IMR-90 (cell line): ENCODE measurements at regions not wholly inside any gene's neighbourhood (a gene's known extent, or its start where the extent isn't known, plus 50 kb on each side); places are given as distances from the start of the nearest gene placed in this dataset.

ENCODE experiments used
- ATAC-seq: fragments of 200-7000 bp; cut with Tn5 transposase; 2 replicates; pipeline ENCODE4 v1.9.1; 2020; ENCODE audit warnings: low read depth, mild to moderate bottlenecking, moderate library complexity
- BruUV-seq: library from RNA; stranded (reverse); fragments of 400-500 nt; replicated peaks from 2 replicates; lab custom pipeline; 2021; lab: Mats Ljungman, UMichigan
- CTCF ChIA-PET: fragments of 300-600 bp; formaldehyde crosslinking; extraction: SDS; loops from one replicate; lab custom pipeline; 2021; ENCODE audit warnings: antibody characterized with exemption; lab: Yijun Ruan, JAX
- POLR2A ChIA-PET: fragments of 300-600 bp; sonication (Branson Sonifier 250); formaldehyde crosslinking; loops from one replicate; lab custom pipeline; 2022; ENCODE audit warnings: antibody characterized with exemption; ENCODE audit not compliant: unreplicated experiment; lab: Charles Lee
- DNase-seq: peaks from one replicate; pipeline ENCODE4 v3.0.0; 2013
- H2AFZ ChIP-seq: replicated peaks from 2 replicates; pipeline ENCODE3; 2013; ENCODE audit warnings: low read length, mild to moderate bottlenecking; ENCODE audit not compliant: poor library complexity
- H2AK5ac ChIP-seq: 2 replicates; pipeline ENCODE4 v1.6.1; 2013; ENCODE audit warnings: low read depth, low read length, inconsistent platforms
- H2AK9ac ChIP-seq: replicated peaks from 2 replicates; pipeline ENCODE3; 2013; ENCODE audit warnings: mild to moderate bottlenecking, low read depth, low read length, moderate library complexity; ENCODE audit not compliant: poor library complexity
- H2BK120ac ChIP-seq: 2 replicates; pipeline ENCODE4 v1.6.1; 2013; ENCODE audit warnings: low read depth, low read length, inconsistent platforms
- H2BK15ac ChIP-seq: 3 replicates; pipeline ENCODE4 v1.6.1; 2013; ENCODE audit warnings: low read depth, low read length, inconsistent platforms
- H2BK20ac ChIP-seq: 2 replicates; pipeline ENCODE4 v1.6.1; 2013; ENCODE audit warnings: low read depth, mild to moderate bottlenecking, inconsistent platforms, low read length, moderate library complexity
- H2BK5ac ChIP-seq: 2 replicates; pipeline ENCODE4 v1.6.1; 2013; ENCODE audit warnings: mild to moderate bottlenecking, low read depth, low read length, inconsistent platforms; ENCODE audit not compliant: poor library complexity, severe bottlenecking
- H3K14ac ChIP-seq: replicated peaks from 2 replicates; pipeline ENCODE4 v1.6.1; 2013; ENCODE audit warnings: low read depth, low read length, inconsistent platforms
- H3K18ac ChIP-seq: 2 replicates; pipeline ENCODE4 v1.6.1; 2013; ENCODE audit warnings: low read depth, low read length, control low read depth
- H3K23ac ChIP-seq: 2 replicates; pipeline ENCODE4 v1.6.1; 2013; ENCODE audit warnings: low read depth, low read length, inconsistent platforms
- H3K27ac ChIP-seq: 2 replicates; pipeline ENCODE4 v1.5.1; 2013; ENCODE audit warnings: mild to moderate bottlenecking, control low read depth, low read length; ENCODE audit not compliant: insufficient read depth
- H3K27me3 ChIP-seq: 2 replicates; pipeline ENCODE4 v1.6.1; 2013; ENCODE audit warnings: low read length; ENCODE audit not compliant: control insufficient read depth, insufficient read depth
- H3K36me3 ChIP-seq: 2 replicates; pipeline ENCODE4 v1.6.1; 2013; ENCODE audit warnings: low read length, mixed read lengths; ENCODE audit not compliant: control insufficient read depth, insufficient read depth
- H3K4ac ChIP-seq: 2 replicates; pipeline ENCODE4 v1.6.1; 2013; ENCODE audit warnings: low read depth, low read length, inconsistent platforms
- H3K4me1 ChIP-seq: 2 replicates; pipeline ENCODE4 v1.6.1; 2013; ENCODE audit warnings: low read length, mixed read lengths; ENCODE audit not compliant: control insufficient read depth, insufficient read depth
- H3K4me2 ChIP-seq: 2 replicates; pipeline ENCODE4 v1.6.1; 2013; ENCODE audit warnings: low read depth, mild to moderate bottlenecking, control low read depth, low read length, moderate library complexity
- H3K4me3 ChIP-seq: 2 replicates; pipeline ENCODE4 v1.5.1; 2013; ENCODE audit warnings: low read depth, mild to moderate bottlenecking, control low read depth, low read length, moderate library complexity; ENCODE audit not compliant: insufficient read depth
- H3K56ac ChIP-seq: 2 replicates; pipeline ENCODE4 v1.6.1; 2013; ENCODE audit warnings: low read length, inconsistent platforms; ENCODE audit not compliant: insufficient read depth; ENCODE audit errors: extremely low read depth
- H3K79me1 ChIP-seq, 2 experiments: 2 replicates each; pipeline ENCODE4 v1.6.1; 2013; ENCODE audit warnings: low read length in 2 of 2, inconsistent platforms in 1 of 2, low read depth in 1 of 2
- H3K9ac ChIP-seq: 2 replicates; pipeline ENCODE4 v1.6.1; 2013; ENCODE audit warnings: low read depth, low read length, control low read depth
- H3K9me1 ChIP-seq: 2 replicates; pipeline ENCODE4 v1.6.1; 2013; ENCODE audit warnings: low read length, inconsistent platforms; ENCODE audit not compliant: insufficient read depth
- H3K9me3 ChIP-seq: 2 replicates; pipeline ENCODE4 v1.6.1; 2013; ENCODE audit warnings: low read length; ENCODE audit not compliant: control insufficient read depth, insufficient read depth
- H4K20me1 ChIP-seq: 2 replicates; pipeline ENCODE4 v1.6.1; 2013; ENCODE audit warnings: low read length, inconsistent platforms; ENCODE audit not compliant: insufficient read depth
- H4K5ac ChIP-seq: 2 replicates; pipeline ENCODE4 v1.6.1; 2013; ENCODE audit warnings: mild to moderate bottlenecking, low read depth, low read length, control low read depth
- H4K8ac ChIP-seq, 2 experiments: 2 replicates each; pipeline ENCODE4 v1.6.1; 2013; ENCODE audit warnings: low read depth in 2 of 2, low read length in 2 of 2, control low read depth in 1 of 2, inconsistent platforms in 1 of 2
- H4K91ac ChIP-seq: 2 replicates; pipeline ENCODE4 v1.6.1; 2013; ENCODE audit warnings: low read depth, low read length, inconsistent platforms; ENCODE audit not compliant: insufficient read depth
- CHD1 ChIP-seq: IDR thresholded peaks from 2 replicates; pipeline ENCODE4 v1.6.1; 2012; ENCODE audit warnings: low read depth, low read length, improper control_type of control experiment
- ELK1 ChIP-seq: fragments of 150-350 bp; IDR thresholded peaks from 2 replicates; pipeline ENCODE4 v1.6.1; 2016; ENCODE audit warnings: low read depth, mild to moderate bottlenecking, low read length, moderate library complexity, borderline replicate concordance
- FOS ChIP-seq: fragments of 150-350 bp; IDR thresholded peaks from 2 replicates; pipeline ENCODE4 v1.6.1; 2016; ENCODE audit warnings: low read depth, low read length
- MXI1 ChIP-seq: IDR thresholded peaks from 2 replicates; pipeline ENCODE4 v1.6.1; 2012; ENCODE audit warnings: low read depth, mild to moderate bottlenecking, low read length, moderate library complexity, borderline replicate concordance
- RCOR1 ChIP-seq: IDR thresholded peaks from 2 replicates; pipeline ENCODE4 v1.6.1; 2012; ENCODE audit warnings: mild to moderate bottlenecking, low read length, improper control_type of control experiment; ENCODE audit not compliant: insufficient replicate concordance
- USF2 ChIP-seq: fragments of 150-350 bp; IDR thresholded peaks from 2 replicates; pipeline ENCODE4 v1.6.1; 2017; ENCODE audit warnings: mild to moderate bottlenecking, antibody characterized with exemption, low read length, low read depth
- WGBS, 2 experiments: methylation state at CpG; one replicate each; pipeline versions ENCODE4 v1.1.5 to v1.1.7; 2013; ENCODE audit warnings: missing lambda C conversion rate in 2 of 2; ENCODE audit not compliant: insufficient read length in 1 of 2; ENCODE audit errors: extremely low coverage in 2 of 2; 5-methylcytosine and 5-hydroxymethylcytosine counted together
- dilution Hi-C: fragments of 300-500 bp; cut with HindIII; formaldehyde crosslinking; loops from one replicate; pipeline ENCODE4 v1.14.3; 2018; ENCODE audit warnings: low sequenced_read_pairs; ENCODE audit not compliant: unreplicated experiment
- in situ Hi-C: fragments of 300-500 bp; cut with MboI; formaldehyde crosslinking; loops from 3 replicates; pipeline ENCODE4 v1.14.3; 2019; ENCODE audit warnings: low sequenced_read_pairs, inconsistent platforms, mixed read lengths
- intact Hi-C: fragments of 100-400 bp; cut with micrococcal nuclease; formaldehyde crosslinking; loops from 2 replicates; pipeline ENCODE4 v1.10.0; 2022

DNA sequence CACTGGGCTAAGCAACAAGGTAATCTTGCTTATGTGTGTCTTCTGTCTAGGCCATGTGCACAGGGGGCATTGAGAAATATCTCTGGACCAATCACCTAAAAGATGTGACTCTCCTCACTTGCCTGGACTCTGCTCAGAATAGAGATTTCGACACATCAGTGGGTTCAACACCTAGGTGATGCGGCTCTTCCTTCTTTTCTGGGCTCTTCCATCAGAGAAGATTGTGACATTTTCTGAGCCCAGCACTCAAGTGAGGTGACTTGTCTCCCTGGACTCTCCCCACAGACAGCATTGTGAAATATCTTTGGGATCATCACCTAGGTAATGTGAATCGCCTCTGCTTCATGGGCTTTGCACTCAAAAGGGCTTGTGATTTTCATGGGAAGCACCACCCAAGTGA lies 1904.1 kb downstream of the TP53TG3F start:
- BruUV-seq: no TSS peak
- no peak overlapping the region for H2BK15ac ChIP-seq
- no peak overlapping the region for H2BK5ac ChIP-seq
- H3K9me1 ChIP-seq: no peaks in the 10 kb centered on the region
- TF ChIP-seq CHD1: no peak
- TF ChIP-seq RCOR1: no peak
- no peak for TF ChIP-seq ELK1
- no peak for TF ChIP-seq MXI1
- no peak for TF ChIP-seq FOS
- no peak for TF ChIP-seq USF2
- peaks cover 12% of the 10 kb centered on the region for H3K9me3 ChIP-seq
- no peak overlapping the region for H4K5ac ChIP-seq
- no peak overlapping the region for H2AK5ac ChIP-seq
- dilution Hi-C loops (no loop called here), in situ Hi-C loops (no loop called here), intact Hi-C loops (no loop called here)
- no peak overlapping the region for H3K4me3 ChIP-seq
- ChIA-PET CTCF (no interaction called here), POLR2A (no interaction called here)
- ATAC-seq (no peak), DNase-seq (no peak)
- no peaks in the 10 kb centered on the region for H3K79me1 ChIP-seq
- no peak overlapping the region for H3K14ac ChIP-seq
- H3K4ac ChIP-seq: no peak overlapping the region
- H2AFZ ChIP-seq: no peak overlapping the region
- no peak overlapping the region for H3K18ac ChIP-seq
- WGBS, 2 experiments: 17% methylated on average over 2 of the region's 3 CpGs; no CpG with 5 or more reads in 1 of the 2 experiments
- H4K8ac ChIP-seq: no peak overlapping the region
- H4K91ac ChIP-seq: no peak overlapping the region
- no peak overlapping the region for H3K27ac ChIP-seq
- H3K4me2 ChIP-seq: no peak overlapping the region
- H3K56ac ChIP-seq: no peak overlapping the region
- no peaks in the 10 kb centered on the region for H3K4me1 ChIP-seq
- H2AK9ac ChIP-seq: no peak overlapping the region
- no peak overlapping the region for H2BK120ac ChIP-seq
- H3K23ac ChIP-seq: no peak overlapping the region
- no peak overlapping the region for H2BK20ac ChIP-seq
- no peaks in the 10 kb centered on the region for H4K20me1 ChIP-seq
- H3K9ac ChIP-seq: no peak overlapping the region
- H3K27me3 ChIP-seq: no peaks in the 10 kb centered on the region
- H3K36me3 ChIP-seq: no peaks in the 10 kb centered on the region
